ENCODE measurements at regions not wholly inside any gene's neighbourhood (a gene's known extent, or its start where the extent isn't known, plus 50 kb on each side); places are given as distances from the start of the nearest gene placed in this dataset.

- Histone ChIP-seq H3K4me3 (no peak overlapping the region), H3K36me3 (ENCODE audit: insufficient read depth in 1 of 2, low read depth in 1 of 2) (no peaks in the 10 kb centered on the region), H3K27ac (no peak overlapping the region), H3K4me1 (no peaks in the 10 kb centered on the region), H3K27me3 (ENCODE audit: insufficient read depth in 3 of 3, low read length in 2 of 3) (no peaks in the 10 kb centered on the region), H3K9me3 (no peaks in the 10 kb centered on the region)
- no peak for ATAC-seq
- no peak for DNase-seq
- no peak for TF ChIP-seq CTCF (IDR thresholded peaks at IDR 0.05)
- intact Hi-C loops (cut with DNase I), result no loop called here
- 93 to 95% (median 94%) methylated on average over 1 of the region's 1 CpG for WGBS, 3 donors
These were observed 112.5 kb upstream of the KCNK2 start for GRCh38 chr1:214970016-214970415.

- DNase-seq, result no peak
- no peak overlapping the region for H3K27ac ChIP-seq
- no peaks in the 10 kb centered on the region for H3K9me3 ChIP-seq
- no peak for ATAC-seq
- TF ChIP-seq CTCF (IDR thresholded peaks at IDR 0.05), result no peak
- no peaks in the 10 kb centered on the region for H3K27me3 ChIP-seq (ENCODE audit: insufficient read depth in 3 of 3, low read length in 2 of 3)
- no peaks in the 10 kb centered on the region for H3K36me3 ChIP-seq (ENCODE audit: insufficient read depth in 1 of 2, low read depth in 1 of 2)
- intact Hi-C loops (cut with DNase I), result no loop called here
- H3K4me3 ChIP-seq, result no peak overlapping the region
- WGBS, 3 donors, result 28 to 42% (median 32%) methylated on average over 2 of the region's 2 CpGs
- H3K4me1 ChIP-seq, result no peaks in the 10 kb centered on the region
These were observed 111.5 kb upstream of the KCNK2 start for GRCh38 chr1:214971071-214971470.

GRCh38 chr1:214974002-214974401 lies 108.5 kb upstream of the KCNK2 start:
- TF ChIP-seq CTCF (IDR thresholded peaks at IDR 0.05), result no peak
- intact Hi-C loops (cut with DNase I), result no loop called here
- Histone ChIP-seq H3K27ac (no peak overlapping the region), H3K27me3 (ENCODE audit: insufficient read depth in 3 of 3, low read length in 2 of 3) (no peaks in the 10 kb centered on the region), H3K4me1 (no peaks in the 10 kb centered on the region), H3K4me3 (no peak overlapping the region), H3K36me3 (ENCODE audit: insufficient read depth in 1 of 2, low read depth in 1 of 2) (no peaks in the 10 kb centered on the region), H3K9me3 (no peaks in the 10 kb centered on the region)
- DNase-seq (no peak), ATAC-seq (no peak)
- 79 to 85% (median 80%) methylated on average over 2 of the region's 2 CpGs for WGBS, 3 donors

GRCh38 chr1:214976665-214977064 lies 105.9 kb upstream of the KCNK2 start:
- TF ChIP-seq CTCF (IDR thresholded peaks at IDR 0.05), result no peak
- DNase-seq (no peak), ATAC-seq (no peak)
- WGBS, 3 donors, result 41 to 45% (median 45%) methylated on average over 5 of the region's 5 CpGs
- Histone ChIP-seq H3K4me3 (no peak overlapping the region), H3K9me3 (no peaks in the 10 kb centered on the region), H3K4me1 (no peaks in the 10 kb centered on the region), H3K27me3 (ENCODE audit: insufficient read depth in 3 of 3, low read length in 2 of 3) (no peaks in the 10 kb centered on the region), H3K27ac (no peak overlapping the region), H3K36me3 (ENCODE audit: insufficient read depth in 1 of 2, low read depth in 1 of 2) (no peaks in the 10 kb centered on the region)
- intact Hi-C loops (cut with DNase I), result no loop called here

- 37 to 59% (median 50%) methylated on average over 3 of the region's 3 CpGs for WGBS, 3 donors
- Histone ChIP-seq H3K4me1 (no peaks in the 10 kb centered on the region), H3K27me3 (ENCODE audit: insufficient read depth in 3 of 3, low read length in 2 of 3) (no peaks in the 10 kb centered on the region), H3K4me3 (no peak overlapping the region), H3K9me3 (no peaks in the 10 kb centered on the region), H3K27ac (no peak overlapping the region), H3K36me3 (ENCODE audit: insufficient read depth in 1 of 2, low read depth in 1 of 2) (no peaks in the 10 kb centered on the region)
- no peak for DNase-seq
- no peak for ATAC-seq
- no peak for TF ChIP-seq CTCF (IDR thresholded peaks at IDR 0.05)
- intact Hi-C loops (cut with DNase I), result no loop called here
These were observed 105.4 kb upstream of the KCNK2 start for GRCh38 chr1:214977110-214977509.

Measured in psoas muscle (tissue), 7 donors.